ENCODE measurements at regions not wholly inside any gene's neighbourhood (a gene's known extent, or its start where the extent isn't known, plus 50 kb on each side); places are given as distances from the start of the nearest gene placed in this dataset.

GRCh38 chr15:91789136-91789535 is 64.4 kb upstream of the SLCO3A1 start:
- no peak for DNase-seq (ENCODE audit: low read depth in 3 of 3, low spot score in 1 of 3)

GRCh38 chr15:91790836-91791235 is 62.7 kb upstream of the SLCO3A1 start:
- DNase-seq (ENCODE audit: low read depth in 3 of 3, low spot score in 1 of 3): no peak

- no peak for DNase-seq (ENCODE audit: low read depth in 3 of 3, low spot score in 1 of 3)
These were observed 59.7 kb upstream of the SLCO3A1 start for GRCh38 chr15:91793771-91794170.

- DNase-seq (ENCODE audit: low read depth in 3 of 3, low spot score in 1 of 3): no peak
These were observed 58.3 kb upstream of the SLCO3A1 start for GRCh38 chr15:91795235-91795634.

- no peak for DNase-seq (ENCODE audit: low read depth in 3 of 3, low spot score in 1 of 3)
These were observed 51.5 kb upstream of the SLCO3A1 start for GRCh38 chr15:91801836-91802534.

GRCh38 chr15:91803260-91803659 is 50.2 kb upstream of the SLCO3A1 start:
- DNase-seq (ENCODE audit: low read depth in 3 of 3, low spot score in 1 of 3): no peak

Data from stimulated activated CD4-positive, alpha-beta T cell treated with anti-CD3 and anti-CD28 coated beads, TNF-alpha, amount 100 ng/mL, for 1 hour (primary cell).